GM23338 (cell line): ENCODE measurements at regions not wholly inside any gene's neighbourhood (a gene's known extent, or its start where the extent isn't known, plus 50 kb on each side); places are given as distances from the start of the nearest gene placed in this dataset.

Experiments
- ATAC-seq: fragments of 200-7000 bp; cut with Tn5 transposase; 3 replicates; pipeline ENCODE4 v1.9.1; 2020
- DNase-seq: peaks from one replicate; pipeline ENCODE4 v3.0.0-alpha.2; 2015; ENCODE audit warnings: low spot score
- H2AFZ ChIP-seq: fragments of 200-600 bp; sonication (generic); 2 replicates; pipeline ENCODE4 v1.8.0; 2016; ENCODE audit warnings: antibody characterized with exemption, mild to moderate bottlenecking, moderate library complexity
- H3F3A ChIP-seq: fragments of 200-600 bp; sonication (generic); replicated peaks from 2 replicates; pipeline ENCODE4 v1.8.0; 2017; ENCODE audit warnings: antibody characterized with exemption, mixed run types, low read depth
- H3K27ac ChIP-seq: fragments of 200-600 bp; sonication (generic); 2 replicates; pipeline ENCODE4 v1.6.1; 2016; ENCODE audit warnings: low read depth
- H3K27me3 ChIP-seq: fragments of 200-600 bp; sonication (generic); 2 replicates; pipeline ENCODE4 v1.8.0; 2016; ENCODE audit warnings: mild to moderate bottlenecking, mixed run types, moderate library complexity; ENCODE audit not compliant: insufficient read depth
- H3K36me3 ChIP-seq: fragments of 200-600 bp; sonication (generic); 2 replicates; pipeline ENCODE4 v1.8.0; 2016; ENCODE audit warnings: mild to moderate bottlenecking; ENCODE audit not compliant: insufficient read depth
- H3K4me1 ChIP-seq: fragments of 200-600 bp; sonication (generic); 2 replicates; pipeline ENCODE4 v1.8.0; 2016; ENCODE audit warnings: mild to moderate bottlenecking, moderate library complexity; ENCODE audit not compliant: insufficient read depth
- H3K4me2 ChIP-seq: fragments of 200-600 bp; sonication (generic); 2 replicates; pipeline ENCODE4 v1.7.1; 2017; ENCODE audit warnings: mixed run types
- H3K4me3 ChIP-seq: fragments of 200-600 bp; sonication (generic); 2 replicates; pipeline ENCODE4 v1.6.1; 2016; ENCODE audit warnings: mixed run types
- H3K79me2 ChIP-seq: fragments of 200-600 bp; sonication (generic); replicated peaks from 2 replicates; pipeline ENCODE4 v1.8.0; 2017; ENCODE audit warnings: mild to moderate bottlenecking; ENCODE audit not compliant: insufficient read depth
- H3K9me2 ChIP-seq: fragments of 200-600 bp; sonication (generic); 2 replicates; pipeline ENCODE4 v1.8.0; 2017; ENCODE audit not compliant: insufficient read depth
- H4K20me1 ChIP-seq: fragments of 200-600 bp; sonication (generic); replicated peaks from 2 replicates; pipeline ENCODE4 v1.8.0; 2017; ENCODE audit warnings: mild to moderate bottlenecking; ENCODE audit not compliant: insufficient read depth
- H3K27ac Mint-ChIP-seq: 2 replicates; pipeline ENCODE4 v1.8.0; 2020; ENCODE audit warnings: inconsistent platforms, mild to moderate bottlenecking, moderate library complexity, mixed read lengths
- H3K27me3 Mint-ChIP-seq: 3 replicates; pipeline ENCODE4 v1.8.0; 2022; ENCODE audit warnings: low read depth, mild to moderate bottlenecking, moderate library complexity, mixed read lengths, inconsistent platforms; ENCODE audit not compliant: insufficient read depth, poor library complexity
- H3K36me3 Mint-ChIP-seq: 3 replicates; pipeline ENCODE4 v1.8.0; 2021; ENCODE audit warnings: low read depth, mild to moderate bottlenecking, inconsistent platforms, moderate library complexity, mixed read lengths
- H3K4me1 Mint-ChIP-seq: 3 replicates; pipeline ENCODE4 v1.8.0; 2020; ENCODE audit warnings: mild to moderate bottlenecking, inconsistent platforms, mixed read lengths
- H3K4me3 Mint-ChIP-seq: 3 replicates; pipeline ENCODE4 v1.8.0; 2021; ENCODE audit warnings: moderate library complexity, mild to moderate bottlenecking, inconsistent platforms, mixed read lengths
- H3K9me3 Mint-ChIP-seq: 3 replicates; pipeline ENCODE4 v1.8.0; 2020; ENCODE audit warnings: moderate library complexity, mild to moderate bottlenecking, inconsistent platforms, mixed read lengths
- CTCF ChIP-seq, 2 experiments: fragments of 200-600 bp in 1 of 2; sonication (generic) in 1 of 2; conservative IDR thresholded peaks; 2 replicates each; pipeline versions ENCODE4 v1.5.1 to v1.6.1; 2016 to 2017; ENCODE audit warnings: antibody characterized with exemption in 2 of 2, low read depth in 2 of 2, mild to moderate bottlenecking in 2 of 2, moderate library complexity in 1 of 2
- ETS1 ChIP-seq: IDR thresholded peaks from 2 replicates; pipeline ENCODE4 v1.6.1; 2016; ENCODE audit warnings: antibody characterized with exemption
- EZH2 ChIP-seq: fragments of 200-600 bp; sonication (generic); IDR thresholded peaks from one replicate; pipeline ENCODE4 v1.8.0; 2017; ENCODE audit warnings: antibody characterized with exemption, mild to moderate bottlenecking, low read depth; ENCODE audit not compliant: unreplicated experiment
- EZH2phosphoT487 ChIP-seq: fragments of 200-600 bp; sonication (generic); IDR thresholded peaks from one replicate; pipeline ENCODE4 v1.8.1; 2018; ENCODE audit warnings: antibody characterized with exemption; ENCODE audit not compliant: unreplicated experiment
- JUNB ChIP-seq: IDR thresholded peaks from one replicate; pipeline ENCODE4 v1.6.1; 2016; ENCODE audit warnings: antibody characterized with exemption; ENCODE audit not compliant: unreplicated experiment
- POLR2AphosphoS5 ChIP-seq: IDR thresholded peaks from 2 replicates; pipeline ENCODE4 v1.6.1; 2016; ENCODE audit warnings: antibody characterized with exemption, low read depth
- STAT1 ChIP-seq: IDR thresholded peaks from one replicate; pipeline ENCODE4 v1.6.1; 2016; ENCODE audit warnings: antibody characterized with exemption; ENCODE audit not compliant: unreplicated experiment
- ZNF114 ChIP-seq: fragments of 250-450 bp; sonication (Bioruptor Pico); IDR thresholded peaks from 2 replicates; pipeline ENCODE4 v1.5.0; 2020; ENCODE audit warnings: mild to moderate bottlenecking, moderate library complexity
- ZNF462 ChIP-seq: fragments of 250-450 bp; sonication (Bioruptor Pico); IDR thresholded peaks from 2 replicates; pipeline ENCODE4 v1.5.0; 2020; ENCODE audit warnings: mild to moderate bottlenecking, moderate library complexity

GRCh38 chr4:34732176-34732950 lies 1512.0 kb downstream of the ARAP2 start (continued):
- TF ChIP-seq ZNF114 (CRISPR knock-in tag) (no peak), CTCF (conservative IDR thresholded peaks at IDR 0.05; ENCODE audit: low read depth in 2 of 2) (no peak)

GRCh38 chr4:34733185-34733941 lies 1511.0 kb downstream of the ARAP2 start:
- no peaks in the 10 kb centered on the region for H3K36me3 Mint-ChIP-seq
- Histone ChIP-seq H3K27me3 (no peaks in the 10 kb centered on the region), H2AFZ (peak overlapping the region; percentile 15; the same call in 1 of the 2 replicates), H3K27ac (no peak overlapping the region), H4K20me1 (no peaks in the 10 kb centered on the region), H3K9me2 (no peaks in the 10 kb centered on the region), H3K4me1 (no peaks in the 10 kb centered on the region), H3K79me2 (no peaks in the 10 kb centered on the region), H3K4me2 (no peak overlapping the region), H3K36me3 (no peaks in the 10 kb centered on the region), H3K4me3 (no peak overlapping the region), H3F3A (no peaks in the 10 kb centered on the region)
- H3K4me3 Mint-ChIP-seq: no peak overlapping the region
- H3K27me3 Mint-ChIP-seq: no peaks in the 10 kb centered on the region
- peak overlapping the region; percentile 21; the same call in 1 of the 2 replicates for H3K27ac Mint-ChIP-seq
- no peak for ATAC-seq
- no peak for TF ChIP-seq STAT1
- TF ChIP-seq POLR2AphosphoS5: no peak
- no peak for TF ChIP-seq EZH2phosphoT487
- TF ChIP-seq EZH2: no peak
- no peak for TF ChIP-seq JUNB
- TF ChIP-seq CTCF (conservative IDR thresholded peaks at IDR 0.05; ENCODE audit: low read depth in 2 of 2): no peak
- TF ChIP-seq ZNF462 (CRISPR knock-in tag): no peak
- no peak for TF ChIP-seq ETS1
- H3K4me1 Mint-ChIP-seq: peaks cover 5% of the 10 kb centered on the region
- H3K9me3 Mint-ChIP-seq: no peaks in the 10 kb centered on the region
- peak; percentile 2 for DNase-seq
